ENCODE measurements at regions not wholly inside any gene's neighbourhood (a gene's known extent, or its start where the extent isn't known, plus 50 kb on each side); places are given as distances from the start of the nearest gene placed in this dataset.

DNA sequence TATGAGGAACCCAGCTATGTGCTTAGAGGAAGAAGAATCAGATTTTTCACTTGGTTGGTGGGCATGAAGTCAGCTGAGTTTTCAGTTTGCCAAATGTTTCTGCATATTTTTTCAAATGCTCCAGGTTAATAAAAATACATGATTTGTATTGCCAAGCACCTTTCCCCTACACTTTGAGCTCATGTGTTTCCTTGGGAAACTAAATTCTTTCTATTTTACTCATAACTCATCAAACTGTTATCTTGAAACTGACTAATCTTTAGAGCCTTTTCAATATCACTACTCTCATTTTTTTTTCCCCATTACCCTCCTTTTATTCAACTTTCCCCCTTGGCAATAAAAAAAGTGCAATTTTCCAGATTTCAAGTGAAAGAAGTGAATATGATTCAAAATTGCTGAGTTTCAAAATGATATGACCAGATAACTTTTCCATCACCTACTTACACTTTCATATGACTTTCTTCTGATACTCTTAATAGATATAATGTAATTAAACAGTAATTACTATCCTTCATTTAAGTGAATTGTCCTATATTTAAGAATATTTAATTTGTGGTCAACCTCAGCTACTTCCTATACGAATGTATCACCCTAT, 91.9 kb upstream of the SOX6 start:
- no peak overlapping the region for H3K27ac Mint-ChIP-seq
- no peak overlapping the region for H3K4me3 Mint-ChIP-seq
- H3K9me3 Mint-ChIP-seq = peaks cover 6% of the 10 kb centered on the region
- no peaks in the 10 kb centered on the region for H3K4me1 Mint-ChIP-seq
- no peaks in the 10 kb centered on the region for H3K27me3 Mint-ChIP-seq
- ATAC-seq = no peak
- no peaks in the 10 kb centered on the region for H3K36me3 Mint-ChIP-seq

DNA sequence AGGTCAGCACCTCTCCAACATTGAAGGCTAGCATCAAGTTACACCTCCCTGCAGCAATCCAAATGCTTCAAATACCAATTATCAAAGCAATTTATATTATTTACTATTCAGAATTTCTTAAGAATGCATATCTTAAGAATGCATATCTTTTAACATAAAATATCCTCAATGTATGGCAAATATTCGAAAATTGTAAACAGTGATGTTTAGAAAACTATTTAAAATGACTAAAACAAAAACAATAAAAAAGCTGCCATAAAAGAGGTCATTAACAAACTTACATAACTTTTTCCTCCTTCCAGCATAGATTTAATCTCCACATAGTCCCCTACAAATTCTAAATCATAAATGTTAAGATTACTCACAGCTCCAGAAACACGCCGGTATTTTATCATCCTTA, 85.1 kb upstream of the SOX6 start:
- ATAC-seq = no peak
- Mint-ChIP-seq H3K4me1 (no peaks in the 10 kb centered on the region), H3K27ac (no peak overlapping the region), H3K9me3 (no peaks in the 10 kb centered on the region), H3K36me3 (no peaks in the 10 kb centered on the region), H3K27me3 (no peaks in the 10 kb centered on the region), H3K4me3 (no peak overlapping the region)

- Mint-ChIP-seq H3K36me3 (no peaks in the 10 kb centered on the region), H3K4me3 (no peak overlapping the region), H3K27ac (no peak overlapping the region), H3K9me3 (peaks cover 3% of the 10 kb centered on the region), H3K27me3 (no peaks in the 10 kb centered on the region), H3K4me1 (no peaks in the 10 kb centered on the region)
- no peak for ATAC-seq
Observed at GRCh38 chr11:16440136-16440535, 83.8 kb upstream of the SOX6 start.

DNA sequence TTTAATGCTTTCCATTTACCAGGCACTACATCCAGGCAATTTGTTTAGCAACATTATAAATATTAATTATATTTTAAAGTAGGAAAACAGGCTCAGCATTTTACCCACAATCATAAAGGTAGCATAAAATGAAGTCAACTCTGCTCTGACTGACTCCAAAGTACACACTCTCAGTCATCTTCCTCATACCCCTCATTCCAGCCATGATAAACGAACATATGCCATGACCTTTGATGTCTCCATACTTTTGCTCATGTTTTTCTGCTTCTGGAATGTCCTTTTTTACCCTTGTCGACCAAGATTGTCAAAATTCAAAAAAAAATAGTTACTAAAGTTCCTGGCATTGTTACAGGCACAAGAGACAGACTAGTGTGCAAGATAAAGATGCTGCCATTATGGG, 77.7 kb upstream of the SOX6 start:
- no peak overlapping the region for H3K27ac Mint-ChIP-seq
- no peaks in the 10 kb centered on the region for H3K36me3 Mint-ChIP-seq
- H3K9me3 Mint-ChIP-seq = peaks cover 16% of the 10 kb centered on the region
- no peak for ATAC-seq
- no peaks in the 10 kb centered on the region for H3K4me1 Mint-ChIP-seq
- H3K4me3 Mint-ChIP-seq = no peak overlapping the region
- H3K27me3 Mint-ChIP-seq = no peaks in the 10 kb centered on the region

GRCh38 chr11:16430674-16431073, 74.3 kb upstream of the SOX6 start:
- H3K36me3 Mint-ChIP-seq = no peaks in the 10 kb centered on the region
- no peak overlapping the region for H3K4me3 Mint-ChIP-seq
- no peaks in the 10 kb centered on the region for H3K27me3 Mint-ChIP-seq
- no peaks in the 10 kb centered on the region for H3K4me1 Mint-ChIP-seq
- no peak for ATAC-seq
- peaks cover 20% of the 10 kb centered on the region for H3K9me3 Mint-ChIP-seq
- H3K27ac Mint-ChIP-seq = no peak overlapping the region

DNA sequence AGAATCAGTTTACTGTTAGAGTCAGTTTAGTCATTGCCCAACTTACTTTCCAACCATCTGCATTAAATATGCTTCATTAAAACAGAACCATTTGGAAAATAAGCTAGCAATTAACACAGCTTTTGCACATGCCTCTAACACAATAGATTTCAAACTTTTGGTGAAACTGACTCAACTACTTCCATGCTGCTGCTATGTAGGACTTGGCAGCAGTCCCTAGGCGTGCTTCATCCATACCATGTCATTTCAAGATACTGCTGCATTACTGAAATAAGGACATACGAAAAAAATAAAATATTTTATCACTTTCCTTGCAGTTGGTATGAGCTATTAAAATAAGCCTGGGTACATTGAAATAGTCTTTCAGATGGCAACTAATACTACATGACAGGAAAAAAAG, 65.5 kb upstream of the SOX6 start:
- Mint-ChIP-seq H3K27me3 (no peaks in the 10 kb centered on the region), H3K4me1 (no peaks in the 10 kb centered on the region)
- ATAC-seq = no peak

GRCh38 chr11:16418428-16419097, 62.2 kb upstream of the SOX6 start:
- no peak for ATAC-seq
- Mint-ChIP-seq H3K36me3 (no peaks in the 10 kb centered on the region), H3K4me1 (no peaks in the 10 kb centered on the region), H3K27me3 (no peaks in the 10 kb centered on the region), H3K27ac (no peak overlapping the region), H3K4me3 (no peak overlapping the region), H3K9me3 (no peaks in the 10 kb centered on the region)

More for the DNA sequence above, 65.5 kb upstream of the SOX6 start:
- no peak overlapping the region for H3K4me3 Mint-ChIP-seq
- H3K9me3 Mint-ChIP-seq = peaks cover 8% of the 10 kb centered on the region
- H3K36me3 Mint-ChIP-seq = no peaks in the 10 kb centered on the region
- H3K27ac Mint-ChIP-seq = no peak overlapping the region

GRCh38 chr11:16412525-16413172, 56.3 kb upstream of the SOX6 start:
- Mint-ChIP-seq H3K4me1 (no peaks in the 10 kb centered on the region), H3K27me3 (no peaks in the 10 kb centered on the region), H3K36me3 (no peaks in the 10 kb centered on the region), H3K27ac (no peak overlapping the region), H3K9me3 (no peaks in the 10 kb centered on the region), H3K4me3 (no peak overlapping the region)
- no peak for ATAC-seq

DNA sequence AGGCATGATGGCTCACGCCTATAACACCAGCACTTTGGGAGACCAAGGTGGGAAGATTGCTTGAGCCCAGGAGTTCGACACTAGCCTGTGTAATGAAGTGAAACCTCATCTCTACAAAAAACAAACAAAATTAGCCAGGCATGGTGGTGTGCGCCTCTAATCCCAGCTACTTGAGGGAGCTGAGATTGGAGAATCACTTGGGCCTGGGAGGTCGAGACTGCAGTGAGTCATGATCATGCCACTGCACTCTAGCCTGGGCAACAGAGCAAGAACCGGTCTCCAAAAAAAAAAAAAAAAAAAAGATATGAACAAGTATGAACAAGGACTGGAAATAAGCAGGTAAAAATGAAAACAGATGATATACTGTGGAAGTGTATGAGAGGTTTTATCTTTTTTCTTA, 54.1 kb upstream of the SOX6 start:
- no peak overlapping the region for H3K27ac Mint-ChIP-seq
- H3K4me3 Mint-ChIP-seq = no peak overlapping the region
- H3K27me3 Mint-ChIP-seq = no peaks in the 10 kb centered on the region
- ATAC-seq = no peak
- H3K36me3 Mint-ChIP-seq = no peaks in the 10 kb centered on the region
- no peaks in the 10 kb centered on the region for H3K9me3 Mint-ChIP-seq
- no peaks in the 10 kb centered on the region for H3K4me1 Mint-ChIP-seq

- no peak for ATAC-seq
- Mint-ChIP-seq H3K36me3 (no peaks in the 10 kb centered on the region), H3K4me3 (no peak overlapping the region), H3K27ac (no peak overlapping the region), H3K4me1 (no peaks in the 10 kb centered on the region), H3K9me3 (no peaks in the 10 kb centered on the region), H3K27me3 (no peaks in the 10 kb centered on the region)
Observed at GRCh38 chr11:16408619-16409018, 52.3 kb upstream of the SOX6 start.

GRCh38 chr11:16406226-16406625, 49.9 kb upstream of the SOX6 start:
- Mint-ChIP-seq H3K36me3 (no peaks in the 10 kb centered on the region), H3K4me3 (no peak overlapping the region), H3K27ac (no peak overlapping the region), H3K9me3 (no peaks in the 10 kb centered on the region), H3K27me3 (no peaks in the 10 kb centered on the region), H3K4me1 (no peaks in the 10 kb centered on the region)
- ATAC-seq = no peak
